GM23338 (cell line): ENCODE measurements at regions not wholly inside any gene's neighbourhood (a gene's known extent, or its start where the extent isn't known, plus 50 kb on each side); places are given as distances from the start of the nearest gene placed in this dataset.

Experiments used
- CREB1 ChIP-seq: fragments of 250-450 bp; sonication (Bioruptor Pico); IDR thresholded peaks from 2 replicates; pipeline ENCODE4 v1.5.0; 2020; ENCODE audit warnings: low read depth, mild to moderate bottlenecking, moderate library complexity
- CTCF ChIP-seq, 2 experiments: fragments of 200-600 bp in 1 of 2; sonication (generic) in 1 of 2; conservative IDR thresholded peaks; 2 replicates each; pipeline versions ENCODE4 v1.5.1 to v1.6.1; 2016 to 2017; ENCODE audit warnings: antibody characterized with exemption in 2 of 2, low read depth in 2 of 2, mild to moderate bottlenecking in 2 of 2, moderate library complexity in 1 of 2
- EZH2 ChIP-seq: fragments of 200-600 bp; sonication (generic); IDR thresholded peaks from one replicate; pipeline ENCODE4 v1.8.0; 2017; ENCODE audit warnings: antibody characterized with exemption, mild to moderate bottlenecking, low read depth; ENCODE audit not compliant: unreplicated experiment
- JUNB ChIP-seq: IDR thresholded peaks from one replicate; pipeline ENCODE4 v1.6.1; 2016; ENCODE audit warnings: antibody characterized with exemption; ENCODE audit not compliant: unreplicated experiment
- NANOG ChIP-seq: IDR thresholded peaks from 2 replicates; pipeline ENCODE4 v1.6.1; 2016; ENCODE audit warnings: antibody characterized with exemption, borderline replicate concordance
- POLR2AphosphoS5 ChIP-seq: IDR thresholded peaks from 2 replicates; pipeline ENCODE4 v1.6.1; 2016; ENCODE audit warnings: antibody characterized with exemption, low read depth
- STAT1 ChIP-seq: IDR thresholded peaks from one replicate; pipeline ENCODE4 v1.6.1; 2016; ENCODE audit warnings: antibody characterized with exemption; ENCODE audit not compliant: unreplicated experiment
- ZNF331 ChIP-seq: fragments of 250-450 bp; sonication (Bioruptor Pico); IDR thresholded peaks from 2 replicates; pipeline ENCODE4 v1.5.0; 2020; ENCODE audit warnings: low read depth, mild to moderate bottlenecking, moderate library complexity
- ZNF462 ChIP-seq: fragments of 250-450 bp; sonication (Bioruptor Pico); IDR thresholded peaks from 2 replicates; pipeline ENCODE4 v1.5.0; 2020; ENCODE audit warnings: mild to moderate bottlenecking, moderate library complexity
- TF ChIP-seq, protein P1 (sequence below): IDR thresholded peaks from one replicate; pipeline ENCODE4 v1.6.1; 2018; ENCODE audit warnings: antibody characterized with exemption; ENCODE audit not compliant: unreplicated experiment

GRCh38 chr4:23686169-23686897 is 203.5 kb downstream of the PPARGC1A start (continued):
- TF ChIP-seq ZNF462: no peak
- no peak for TF ChIP-seq JUNB
- no peak for TF ChIP-seq ZNF331 (CRISPR knock-in tag)
- TF ChIP-seq NANOG: no peak
- TF ChIP-seq CTCF (conservative IDR thresholded peaks at IDR 0.05; ENCODE audit: low read depth in 2 of 2): no peak
- TF ChIP-seq EZH2: no peak
- no peak for TF ChIP-seq CREB1 (CRISPR knock-in tag)
- TF ChIP-seq, protein P1, sequence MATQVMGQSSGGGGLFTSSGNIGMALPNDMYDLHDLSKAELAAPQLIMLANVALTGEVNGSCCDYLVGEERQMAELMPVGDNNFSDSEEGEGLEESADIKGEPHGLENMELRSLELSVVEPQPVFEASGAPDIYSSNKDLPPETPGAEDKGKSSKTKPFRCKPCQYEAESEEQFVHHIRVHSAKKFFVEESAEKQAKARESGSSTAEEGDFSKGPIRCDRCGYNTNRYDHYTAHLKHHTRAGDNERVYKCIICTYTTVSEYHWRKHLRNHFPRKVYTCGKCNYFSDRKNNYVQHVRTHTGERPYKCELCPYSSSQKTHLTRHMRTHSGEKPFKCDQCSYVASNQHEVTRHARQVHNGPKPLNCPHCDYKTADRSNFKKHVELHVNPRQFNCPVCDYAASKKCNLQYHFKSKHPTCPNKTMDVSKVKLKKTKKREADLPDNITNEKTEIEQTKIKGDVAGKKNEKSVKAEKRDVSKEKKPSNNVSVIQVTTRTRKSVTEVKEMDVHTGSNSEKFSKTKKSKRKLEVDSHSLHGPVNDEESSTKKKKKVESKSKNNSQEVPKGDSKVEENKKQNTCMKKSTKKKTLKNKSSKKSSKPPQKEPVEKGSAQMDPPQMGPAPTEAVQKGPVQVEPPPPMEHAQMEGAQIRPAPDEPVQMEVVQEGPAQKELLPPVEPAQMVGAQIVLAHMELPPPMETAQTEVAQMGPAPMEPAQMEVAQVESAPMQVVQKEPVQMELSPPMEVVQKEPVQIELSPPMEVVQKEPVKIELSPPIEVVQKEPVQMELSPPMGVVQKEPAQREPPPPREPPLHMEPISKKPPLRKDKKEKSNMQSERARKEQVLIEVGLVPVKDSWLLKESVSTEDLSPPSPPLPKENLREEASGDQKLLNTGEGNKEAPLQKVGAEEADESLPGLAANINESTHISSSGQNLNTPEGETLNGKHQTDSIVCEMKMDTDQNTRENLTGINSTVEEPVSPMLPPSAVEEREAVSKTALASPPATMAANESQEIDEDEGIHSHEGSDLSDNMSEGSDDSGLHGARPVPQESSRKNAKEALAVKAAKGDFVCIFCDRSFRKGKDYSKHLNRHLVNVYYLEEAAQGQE: no peak
- no peak for TF ChIP-seq POLR2AphosphoS5
- TF ChIP-seq STAT1: no peak
